Caco-2 (cell line): ENCODE measurements at regions not wholly inside any gene's neighbourhood (a gene's known extent, or its start where the extent isn't known, plus 50 kb on each side); places are given as distances from the start of the nearest gene placed in this dataset.

Experiments
- BruUV-seq: library from RNA; stranded (reverse); fragments of 400-500 nt; replicated peaks from 2 replicates; lab custom pipeline; 2021; lab: Mats Ljungman, UMichigan
- CTCF ChIA-PET: fragments of 300-600 bp; sonication (Branson Sonifier 250); formaldehyde crosslinking; loops from one replicate; lab custom pipeline; 2022; ENCODE audit warnings: antibody characterized with exemption; lab: Charles Lee
- POLR2A ChIA-PET: fragments of 300-600 bp; sonication (Branson Sonifier 250); formaldehyde crosslinking; loops from one replicate; lab custom pipeline; 2022; ENCODE audit warnings: antibody characterized with exemption; lab: Charles Lee
- DNase-seq, 2 experiments: peaks; one replicate each; pipeline versions ENCODE4 v3.0.0 to v3.0.0-alpha.2; 2020 to 2022
- H3K27me3 ChIP-seq: replicated peaks from 2 replicates; pipeline ENCODE4 v1.6.0; 2011; ENCODE audit warnings: low read length; ENCODE audit not compliant: control insufficient read depth, insufficient read depth
- H3K36me3 ChIP-seq: 2 replicates; pipeline ENCODE4 v1.5.1; 2011; ENCODE audit warnings: low read length; ENCODE audit not compliant: control insufficient read depth, insufficient read depth
- H3K4me1 ChIP-seq: fragments of 250-450 bp; sonication (Bioruptor Pico); 2 replicates; pipeline ENCODE4 v1.5.1; 2020; ENCODE audit warnings: mild to moderate bottlenecking
- H3K4me3 ChIP-seq: 2 replicates; pipeline ENCODE4 v1.5.1; 2011; ENCODE audit warnings: low read depth, mild to moderate bottlenecking, control low read depth, low read length
- H3K9me3 ChIP-seq: fragments of 250-450 bp; sonication (Bioruptor Pico); 2 replicates; pipeline ENCODE4 v1.5.1; 2020; ENCODE audit warnings: mild to moderate bottlenecking, moderate library complexity
- H3K27ac Mint-ChIP-seq: one replicate; pipeline ENCODE4 v1.8.0; 2022; ENCODE audit warnings: mixed read lengths; ENCODE audit not compliant: unreplicated experiment
- H3K27me3 Mint-ChIP-seq: one replicate; pipeline ENCODE4 v1.8.0; 2022; ENCODE audit warnings: mixed read lengths; ENCODE audit not compliant: insufficient read depth, unreplicated experiment
- H3K36me3 Mint-ChIP-seq: one replicate; pipeline ENCODE4 v1.8.0; 2022; ENCODE audit warnings: mild to moderate bottlenecking, mixed read lengths; ENCODE audit not compliant: insufficient read depth, unreplicated experiment
- H3K4me1 Mint-ChIP-seq: one replicate; pipeline ENCODE4 v1.8.0; 2022; ENCODE audit warnings: low read depth, mixed read lengths; ENCODE audit not compliant: unreplicated experiment
- H3K4me3 Mint-ChIP-seq: one replicate; pipeline ENCODE4 v1.8.0; 2022; ENCODE audit warnings: mild to moderate bottlenecking, moderate library complexity, mixed read lengths; ENCODE audit not compliant: unreplicated experiment
- H3K9me3 Mint-ChIP-seq: one replicate; pipeline ENCODE4 v1.8.0; 2022; ENCODE audit warnings: mixed read lengths; ENCODE audit not compliant: unreplicated experiment
- CTCF ChIP-seq, 2 experiments: fragments of 200-600 bp in 1 of 2; IDR thresholded peaks; 1 replicate in 1 of 2; 2 replicates in 1 of 2; pipeline versions ENCODE4 v1.5.1 to v1.8.0; 2011 to 2022; ENCODE audit warnings: antibody characterized with exemption in 1 of 2, control low read depth in 1 of 2, inconsistent platforms in 1 of 2, low read depth in 1 of 2, low read length in 1 of 2, mild to moderate bottlenecking in 1 of 2, moderate library complexity in 1 of 2; ENCODE audit not compliant: insufficient read depth in 1 of 2, severe bottlenecking in 1 of 2, unreplicated experiment in 1 of 2
- intact Hi-C: fragments of 100-400 bp; cut with micrococcal nuclease; formaldehyde crosslinking; loops from one replicate; pipeline ENCODE4 v1.10.0; 2022; ENCODE audit not compliant: unreplicated experiment

- no peaks in the 10 kb centered on the region for H3K4me1 Mint-ChIP-seq
- no peaks in the 10 kb centered on the region for H3K36me3 Mint-ChIP-seq
- H3K4me3 Mint-ChIP-seq, result no peak overlapping the region
- POLR2A ChIA-PET, result no interaction called here
- intact Hi-C loops, result no loop called here
- DNase-seq, result no peak
- no peak for TF ChIP-seq CTCF (IDR thresholded peaks at IDR 0.05; ENCODE audit: insufficient read depth in 1 of 2, low read depth in 1 of 2, low read length in 1 of 2, severe bottlenecking in 1 of 2, unreplicated experiment in 1 of 2)
- CTCF ChIA-PET, result no interaction called here
- no peaks in the 10 kb centered on the region for H3K9me3 ChIP-seq
- no TSS peak for BruUV-seq
- no peak overlapping the region for H3K4me3 ChIP-seq
- H3K4me1 ChIP-seq, result no peaks in the 10 kb centered on the region
- no peaks in the 10 kb centered on the region for H3K36me3 ChIP-seq
- no peak overlapping the region for H3K27ac Mint-ChIP-seq
- no peaks in the 10 kb centered on the region for H3K9me3 Mint-ChIP-seq
- no peaks in the 10 kb centered on the region for H3K27me3 ChIP-seq
- H3K27me3 Mint-ChIP-seq, result no peaks in the 10 kb centered on the region
Observed at GRCh38 chr21:14321042-14321441, 61.9 kb downstream of the HSPA13 start.

GRCh38 chr21:14319805-14320204, 63.1 kb downstream of the HSPA13 start:
- no peak overlapping the region for H3K27ac Mint-ChIP-seq
- POLR2A ChIA-PET, result no interaction called here
- Histone ChIP-seq H3K4me1 (no peaks in the 10 kb centered on the region), H3K9me3 (no peaks in the 10 kb centered on the region), H3K4me3 (no peak overlapping the region), H3K27me3 (no peaks in the 10 kb centered on the region), H3K36me3 (no peaks in the 10 kb centered on the region)
- CTCF ChIA-PET, result no interaction called here
- no peak for TF ChIP-seq CTCF (IDR thresholded peaks at IDR 0.05; ENCODE audit: insufficient read depth in 1 of 2, low read depth in 1 of 2, low read length in 1 of 2, severe bottlenecking in 1 of 2, unreplicated experiment in 1 of 2)
- H3K4me1 Mint-ChIP-seq, result no peaks in the 10 kb centered on the region
- intact Hi-C loops, result no loop called here
- H3K27me3 Mint-ChIP-seq, result peaks cover 1% of the 10 kb centered on the region
- no peaks in the 10 kb centered on the region for H3K36me3 Mint-ChIP-seq
- no peaks in the 10 kb centered on the region for H3K9me3 Mint-ChIP-seq
- H3K4me3 Mint-ChIP-seq, result no peak overlapping the region
- BruUV-seq, result no TSS peak
- no peak for DNase-seq

- ChIA-PET POLR2A (no interaction called here), CTCF (no interaction called here)
- Histone ChIP-seq H3K27me3 (no peaks in the 10 kb centered on the region; the same call in 1 of the 2 replicates), H3K36me3 (no peaks in the 10 kb centered on the region), H3K9me3 (no peaks in the 10 kb centered on the region), H3K4me3 (no peak overlapping the region), H3K4me1 (no peaks in the 10 kb centered on the region)
- no peaks in the 10 kb centered on the region for H3K36me3 Mint-ChIP-seq
- no peaks in the 10 kb centered on the region for H3K9me3 Mint-ChIP-seq
- TF ChIP-seq CTCF (IDR thresholded peaks at IDR 0.05; ENCODE audit: insufficient read depth in 1 of 2, low read depth in 1 of 2, low read length in 1 of 2, severe bottlenecking in 1 of 2, unreplicated experiment in 1 of 2), result no peak
- no peaks in the 10 kb centered on the region for H3K4me1 Mint-ChIP-seq
- no peak overlapping the region for H3K4me3 Mint-ChIP-seq
- intact Hi-C loops, result no loop called here
- H3K27me3 Mint-ChIP-seq, result peaks cover 7% of the 10 kb centered on the region
- H3K27ac Mint-ChIP-seq, result no peak overlapping the region
- no peak for DNase-seq
- BruUV-seq, result no TSS peak
Observed at GRCh38 chr21:14318578-14318977, 64.4 kb downstream of the HSPA13 start.
